ENCODE measurements at regions not wholly inside any gene's neighbourhood (a gene's known extent, or its start where the extent isn't known, plus 50 kb on each side); places are given as distances from the start of the nearest gene placed in this dataset.

DNA sequence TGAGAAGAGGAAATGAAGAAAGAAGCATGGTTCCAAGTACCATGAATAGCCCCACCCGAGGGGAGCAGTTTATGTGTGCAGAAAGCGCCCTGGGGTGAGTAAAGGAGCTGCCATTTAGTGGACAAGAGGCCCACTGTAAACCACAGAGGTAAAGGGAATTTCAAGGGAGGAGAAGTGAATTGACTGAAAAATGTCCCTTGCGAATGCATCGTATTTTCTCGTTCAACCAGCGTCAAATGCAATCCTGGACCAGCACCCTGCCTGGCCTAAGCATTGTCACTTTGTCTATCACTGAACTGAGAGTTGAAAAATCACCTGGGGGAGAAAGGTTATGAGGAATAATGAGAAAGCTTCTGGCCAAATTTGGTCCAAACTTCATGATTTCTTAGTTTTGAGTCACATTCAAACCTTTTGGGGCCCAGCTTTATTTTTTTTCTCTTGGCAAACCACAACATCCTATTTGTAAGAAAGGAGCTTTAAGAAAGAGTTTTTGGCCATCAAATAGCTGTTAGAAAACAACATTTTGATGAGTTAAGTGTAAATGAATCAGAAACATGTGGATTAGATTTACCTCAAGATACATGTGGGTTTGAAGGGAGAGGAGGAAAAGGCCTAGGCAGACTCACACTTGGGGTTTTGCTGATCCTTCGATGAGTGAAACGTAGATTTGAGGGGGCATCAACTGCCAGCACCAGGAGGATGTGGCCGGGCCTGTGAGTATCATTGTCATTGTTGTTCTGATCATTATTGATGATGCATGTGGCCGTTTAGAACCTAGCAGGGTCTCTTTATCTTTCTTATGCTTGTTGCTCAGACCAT, 214.0 kb downstream of the CLIC5 start:
- DNase-seq (ENCODE audit: low read depth) = no peak
- TF ChIP-seq, protein P1, sequence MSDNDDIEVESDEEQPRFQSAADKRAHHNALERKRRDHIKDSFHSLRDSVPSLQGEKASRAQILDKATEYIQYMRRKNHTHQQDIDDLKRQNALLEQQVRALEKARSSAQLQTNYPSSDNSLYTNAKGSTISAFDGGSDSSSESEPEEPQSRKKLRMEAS (IDR thresholded peaks at IDR 0.05; ENCODE audit: low read depth, low read length) = no peak
- TF ChIP-seq POLR2A (IDR thresholded peaks at IDR 0.05; ENCODE audit: extremely low read depth, insufficient read length) (no peak), MYC (IDR thresholded peaks at IDR 0.05; ENCODE audit: low read depth, low read length) (no peak)
- TF ChIP-seq, protein P2, sequence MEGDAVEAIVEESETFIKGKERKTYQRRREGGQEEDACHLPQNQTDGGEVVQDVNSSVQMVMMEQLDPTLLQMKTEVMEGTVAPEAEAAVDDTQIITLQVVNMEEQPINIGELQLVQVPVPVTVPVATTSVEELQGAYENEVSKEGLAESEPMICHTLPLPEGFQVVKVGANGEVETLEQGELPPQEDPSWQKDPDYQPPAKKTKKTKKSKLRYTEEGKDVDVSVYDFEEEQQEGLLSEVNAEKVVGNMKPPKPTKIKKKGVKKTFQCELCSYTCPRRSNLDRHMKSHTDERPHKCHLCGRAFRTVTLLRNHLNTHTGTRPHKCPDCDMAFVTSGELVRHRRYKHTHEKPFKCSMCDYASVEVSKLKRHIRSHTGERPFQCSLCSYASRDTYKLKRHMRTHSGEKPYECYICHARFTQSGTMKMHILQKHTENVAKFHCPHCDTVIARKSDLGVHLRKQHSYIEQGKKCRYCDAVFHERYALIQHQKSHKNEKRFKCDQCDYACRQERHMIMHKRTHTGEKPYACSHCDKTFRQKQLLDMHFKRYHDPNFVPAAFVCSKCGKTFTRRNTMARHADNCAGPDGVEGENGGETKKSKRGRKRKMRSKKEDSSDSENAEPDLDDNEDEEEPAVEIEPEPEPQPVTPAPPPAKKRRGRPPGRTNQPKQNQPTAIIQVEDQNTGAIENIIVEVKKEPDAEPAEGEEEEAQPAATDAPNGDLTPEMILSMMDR (IDR thresholded peaks at IDR 0.05; ENCODE audit: low read depth, low read length) = no peak
- no peak overlapping the region for H3K4me3 ChIP-seq (ENCODE audit: low read depth, low read length)

DNA sequence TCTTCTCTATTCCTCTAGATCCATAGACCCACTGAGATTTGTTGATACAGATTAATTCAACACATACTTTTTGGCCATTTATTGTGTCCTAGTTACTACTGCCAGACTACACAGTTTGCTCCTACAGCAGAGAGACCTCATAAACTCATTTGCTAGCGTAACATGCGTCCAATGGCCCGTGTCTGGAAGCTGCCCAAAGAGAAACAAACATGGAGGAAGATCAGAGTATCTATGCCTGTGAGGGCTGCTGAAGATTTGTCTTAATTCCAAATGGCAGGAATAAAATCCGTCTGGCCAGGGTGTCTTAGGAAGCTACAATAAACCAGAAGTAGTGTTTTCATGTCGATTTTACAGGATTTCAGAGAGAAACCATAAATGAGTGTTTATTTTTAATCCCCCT, 214.7 kb downstream of the CLIC5 start:
- TF ChIP-seq, protein P1 (IDR thresholded peaks at IDR 0.05; ENCODE audit: low read depth, low read length) = no peak
- TF ChIP-seq POLR2A (IDR thresholded peaks at IDR 0.05; ENCODE audit: extremely low read depth, insufficient read length) = no peak
- TF ChIP-seq MYC (IDR thresholded peaks at IDR 0.05; ENCODE audit: low read depth, low read length) = no peak
- TF ChIP-seq, protein P2 (IDR thresholded peaks at IDR 0.05; ENCODE audit: low read depth, low read length) = no peak
- no peak for DNase-seq (ENCODE audit: low read depth)

DNA sequence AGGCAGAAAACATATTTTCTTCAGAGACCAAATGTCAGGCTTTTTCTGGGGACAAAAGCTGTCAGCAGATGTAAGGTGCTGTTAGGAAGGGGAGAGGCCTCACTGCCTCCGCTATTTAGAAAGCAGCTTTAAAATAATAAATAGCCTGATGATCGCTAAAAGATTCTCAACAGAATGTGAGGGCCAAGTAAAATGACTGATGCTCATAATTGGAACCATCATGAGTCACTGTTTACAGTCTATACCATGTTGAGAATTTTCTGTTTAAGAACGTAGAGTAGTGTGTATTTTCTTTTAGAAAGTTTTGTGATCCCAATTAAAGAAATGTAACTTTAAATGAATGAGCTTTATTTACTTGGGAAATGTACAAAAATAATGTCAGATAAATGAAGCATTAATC, 220.0 kb downstream of the CLIC5 start:
- H3K4me3 ChIP-seq (ENCODE audit: low read depth, low read length) = no peak overlapping the region
- no peak for DNase-seq (ENCODE audit: low read depth)

More for the DNA sequence above, 214.7 kb downstream of the CLIC5 start:
- H3K4me3 ChIP-seq (ENCODE audit: low read depth, low read length) = no peak overlapping the region

DNA sequence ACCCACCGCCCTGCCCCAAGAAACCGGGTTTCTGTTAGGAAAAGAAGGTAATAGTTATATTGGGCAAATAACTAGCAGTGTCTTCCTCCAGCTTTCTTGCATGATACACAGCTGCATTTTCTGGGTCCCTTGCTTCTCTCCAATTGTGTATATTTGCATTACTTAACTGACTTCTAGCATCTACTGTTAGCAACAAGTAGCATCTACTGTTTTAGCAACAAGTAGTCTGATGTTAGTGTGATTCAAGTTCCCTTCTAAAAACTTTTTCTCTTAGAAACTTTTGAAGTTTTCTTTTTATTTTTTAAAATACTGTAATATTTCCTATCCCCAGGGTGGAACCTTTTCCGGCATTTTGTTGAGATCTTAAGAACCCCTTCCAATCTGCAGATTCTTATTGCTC, 221.2 kb downstream of the CLIC5 start:
- no peak for TF ChIP-seq MYC (IDR thresholded peaks at IDR 0.05; ENCODE audit: low read depth, low read length)
- TF ChIP-seq, protein P1 (IDR thresholded peaks at IDR 0.05; ENCODE audit: low read depth, low read length) = no peak
- no peak for TF ChIP-seq POLR2A (IDR thresholded peaks at IDR 0.05; ENCODE audit: extremely low read depth, insufficient read length)
- TF ChIP-seq, protein P2 (IDR thresholded peaks at IDR 0.05; ENCODE audit: low read depth, low read length) = no peak
- no peak overlapping the region for H3K4me3 ChIP-seq (ENCODE audit: low read depth, low read length)
- no peak for DNase-seq (ENCODE audit: low read depth)

More for the DNA sequence above, 220.0 kb downstream of the CLIC5 start:
- TF ChIP-seq, protein P1 (IDR thresholded peaks at IDR 0.05; ENCODE audit: low read depth, low read length) = no peak
- TF ChIP-seq MYC (IDR thresholded peaks at IDR 0.05; ENCODE audit: low read depth, low read length) (no peak), POLR2A (IDR thresholded peaks at IDR 0.05; ENCODE audit: extremely low read depth, insufficient read length) (no peak)
- TF ChIP-seq, protein P2 (IDR thresholded peaks at IDR 0.05; ENCODE audit: low read depth, low read length) = no peak

DNA sequence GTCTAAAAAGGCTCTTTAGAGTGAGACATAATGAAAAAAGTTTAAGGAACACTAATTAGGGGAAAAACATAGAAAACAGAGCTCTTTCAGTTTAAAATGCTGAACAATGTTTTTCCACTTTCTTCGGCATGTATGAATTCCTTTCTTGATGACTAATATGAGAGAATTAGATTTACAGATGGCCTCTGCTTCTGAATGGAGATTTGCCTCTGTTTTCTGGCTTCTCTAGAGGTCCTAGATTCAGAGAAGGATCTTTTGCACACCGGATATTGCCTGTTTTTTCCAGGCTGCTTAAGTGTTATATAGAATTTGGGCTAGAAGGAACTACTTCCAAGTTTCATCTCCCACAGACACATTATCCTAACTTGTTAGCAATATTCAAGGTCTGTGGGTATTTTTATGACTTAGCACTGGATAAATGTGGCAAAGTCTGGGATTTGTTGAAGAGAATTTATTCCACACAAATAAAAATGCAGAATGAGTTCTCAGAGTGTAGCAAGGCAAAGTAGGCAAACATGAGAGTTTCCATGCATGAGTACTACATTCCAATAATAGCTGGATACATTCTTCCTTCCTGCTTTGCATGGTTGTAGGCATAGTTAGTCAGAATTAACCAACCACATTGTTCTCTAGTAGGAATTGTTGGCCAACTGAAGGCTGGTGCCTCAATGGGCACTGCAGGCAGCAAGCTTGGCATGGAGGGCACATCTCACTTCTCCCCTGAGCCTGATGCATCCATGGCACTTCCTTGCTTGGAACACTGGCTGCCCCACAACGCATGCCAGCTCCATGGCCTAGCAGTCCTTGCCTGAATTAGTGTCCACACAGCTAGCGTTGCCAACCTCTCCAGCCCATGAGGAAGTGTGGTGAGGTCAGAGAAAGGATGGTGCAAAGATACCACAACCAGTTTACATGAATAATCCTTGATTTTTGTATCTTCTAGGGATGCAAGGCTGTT, 224.2 kb downstream of the CLIC5 start:
- TF ChIP-seq, protein P2 (IDR thresholded peaks at IDR 0.05; ENCODE audit: low read depth, low read length) = no peak
- TF ChIP-seq, protein P1 (IDR thresholded peaks at IDR 0.05; ENCODE audit: low read depth, low read length) = no peak
- TF ChIP-seq POLR2A (IDR thresholded peaks at IDR 0.05; ENCODE audit: extremely low read depth, insufficient read length) (no peak), MYC (IDR thresholded peaks at IDR 0.05; ENCODE audit: low read depth, low read length) (no peak)
- H3K4me3 ChIP-seq (ENCODE audit: low read depth, low read length) = no peak overlapping the region
- no peak for DNase-seq (ENCODE audit: low read depth)
